ENCODE measurements at regions not wholly inside any gene's neighbourhood (a gene's known extent, or its start where the extent isn't known, plus 50 kb on each side); places are given as distances from the start of the nearest gene placed in this dataset.
A peak's percentile ranks its signal among the peaks of the same experiment; 100 is the strongest.

- Histone ChIP-seq H3K4me3 (ENCODE audit: low read depth, low read length) (no peak overlapping the region), H3K9me3 (no peaks in the 10 kb centered on the region), H3K27me3 (replicated peaks; ENCODE audit: control insufficient read depth, insufficient read depth, low read length) (no peaks in the 10 kb centered on the region), H3K36me3 (ENCODE audit: control insufficient read depth, insufficient read depth, low read length) (no peaks in the 10 kb centered on the region), H3K4me1 (no peaks in the 10 kb centered on the region)
- TF ChIP-seq CTCF (IDR thresholded peaks at IDR 0.05; ENCODE audit: insufficient read depth in 1 of 2, low read depth in 1 of 2, low read length in 1 of 2, severe bottlenecking in 1 of 2, unreplicated experiment in 1 of 2): no peak
- Mint-ChIP-seq H3K9me3 (ENCODE audit: unreplicated experiment) (no peaks in the 10 kb centered on the region), H3K36me3 (ENCODE audit: insufficient read depth, unreplicated experiment) (no peaks in the 10 kb centered on the region), H3K4me1 (ENCODE audit: low read depth, unreplicated experiment) (no peaks in the 10 kb centered on the region), H3K4me3 (ENCODE audit: unreplicated experiment) (no peak overlapping the region), H3K27me3 (ENCODE audit: insufficient read depth, unreplicated experiment) (no peaks in the 10 kb centered on the region), H3K27ac (ENCODE audit: unreplicated experiment) (no peak overlapping the region)
- POLR2A ChIA-PET: no interaction called here
- CTCF ChIA-PET: no interaction called here
- DNase-seq: peak in 1 of 2 experiments; percentile 21
- no TSS peak for BruUV-seq (replicated peaks)
- intact Hi-C loops (cut with micrococcal nuclease; ENCODE audit: unreplicated experiment): no loop called here
These were observed 260.0 kb upstream of the ID2 start for GRCh38 chr2:8421658-8422449.

DNA sequence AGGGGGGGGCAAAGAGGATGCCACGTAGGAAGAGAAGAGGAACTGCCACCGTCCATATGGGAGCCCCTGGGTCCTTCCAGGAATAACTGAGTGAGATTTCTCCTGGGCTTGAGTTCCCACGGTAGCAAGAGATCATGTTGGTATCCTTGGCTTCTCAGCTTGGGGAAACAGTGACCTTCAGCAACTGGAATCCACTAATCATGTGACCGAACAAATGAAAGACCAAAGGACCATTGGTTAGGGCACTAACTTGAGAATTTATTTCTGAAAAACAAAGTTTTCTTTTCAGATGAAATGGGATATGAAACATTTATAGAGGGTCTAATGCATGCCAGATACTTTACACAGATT is 259.4 kb upstream of the ID2 start:
- Histone ChIP-seq H3K4me1 (no peaks in the 10 kb centered on the region), H3K4me3 (ENCODE audit: low read depth, low read length) (no peak overlapping the region), H3K36me3 (ENCODE audit: control insufficient read depth, insufficient read depth, low read length) (no peaks in the 10 kb centered on the region), H3K27me3 (replicated peaks; ENCODE audit: control insufficient read depth, insufficient read depth, low read length) (no peaks in the 10 kb centered on the region), H3K9me3 (no peaks in the 10 kb centered on the region)
- Mint-ChIP-seq H3K36me3 (ENCODE audit: insufficient read depth, unreplicated experiment) (no peaks in the 10 kb centered on the region), H3K27me3 (ENCODE audit: insufficient read depth, unreplicated experiment) (no peaks in the 10 kb centered on the region), H3K27ac (ENCODE audit: unreplicated experiment) (no peak overlapping the region), H3K4me3 (ENCODE audit: unreplicated experiment) (no peak overlapping the region), H3K4me1 (ENCODE audit: low read depth, unreplicated experiment) (no peaks in the 10 kb centered on the region), H3K9me3 (ENCODE audit: unreplicated experiment) (no peaks in the 10 kb centered on the region)
- CTCF ChIA-PET: no interaction called here
- POLR2A ChIA-PET: no interaction called here
- no peak for TF ChIP-seq CTCF (IDR thresholded peaks at IDR 0.05; ENCODE audit: insufficient read depth in 1 of 2, low read depth in 1 of 2, low read length in 1 of 2, severe bottlenecking in 1 of 2, unreplicated experiment in 1 of 2)
- intact Hi-C loops (cut with micrococcal nuclease; ENCODE audit: unreplicated experiment): no loop called here
- BruUV-seq (replicated peaks): no TSS peak
- no peak for DNase-seq

DNA sequence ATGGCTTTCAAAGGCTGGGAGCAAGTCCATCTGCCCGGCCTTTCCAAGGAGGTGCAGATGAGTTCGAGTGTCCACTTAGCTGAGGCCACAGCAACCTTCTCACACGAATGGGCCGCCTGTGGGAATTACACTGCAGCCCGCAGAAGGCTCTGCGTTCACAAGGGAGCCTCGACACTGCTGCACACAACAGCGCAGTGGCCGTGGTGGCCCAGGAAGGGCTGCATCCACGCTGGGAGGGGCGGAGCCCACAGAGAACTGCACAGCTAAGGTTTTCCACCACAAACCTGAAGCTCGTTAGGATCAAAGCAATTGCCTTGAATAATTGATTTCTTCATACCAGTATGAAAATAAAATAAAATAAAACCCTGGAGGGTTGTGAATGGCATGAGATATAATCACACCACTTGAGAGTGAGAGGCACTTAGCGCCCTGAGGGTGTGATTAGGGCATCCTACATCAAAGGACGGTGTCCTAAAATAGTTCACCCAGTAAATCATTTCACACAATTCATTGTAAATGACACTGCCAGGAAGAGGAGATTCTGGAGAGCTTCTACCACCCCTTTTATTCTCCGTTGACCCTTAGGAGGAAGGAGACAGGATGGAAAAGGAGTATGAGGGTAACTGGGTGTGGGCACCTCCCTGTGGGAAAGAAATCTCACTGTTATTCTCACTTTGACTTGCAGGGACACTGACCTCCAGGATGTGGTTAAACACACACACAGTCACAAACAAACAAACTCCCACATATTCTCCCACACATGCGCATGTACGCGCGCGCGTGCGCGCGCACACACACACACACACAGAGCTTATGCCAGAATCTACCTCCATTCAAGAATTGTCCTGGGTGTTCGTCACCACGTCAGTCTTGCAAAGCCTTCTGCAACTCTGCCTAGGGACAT is 256.6 kb upstream of the ID2 start:
- Histone ChIP-seq H3K4me3 (ENCODE audit: low read depth, low read length) (no peak overlapping the region), H3K27me3 (replicated peaks; ENCODE audit: control insufficient read depth, insufficient read depth, low read length) (no peaks in the 10 kb centered on the region), H3K9me3 (no peaks in the 10 kb centered on the region), H3K4me1 (no peaks in the 10 kb centered on the region), H3K36me3 (ENCODE audit: control insufficient read depth, insufficient read depth, low read length) (no peaks in the 10 kb centered on the region)
- H3K9me3 Mint-ChIP-seq (ENCODE audit: unreplicated experiment): peaks cover 10% of the 10 kb centered on the region
- intact Hi-C loops (cut with micrococcal nuclease; ENCODE audit: unreplicated experiment): no loop called here
- no peak for DNase-seq
- no TSS peak for BruUV-seq (replicated peaks)
- no peak overlapping the region for H3K4me3 Mint-ChIP-seq (ENCODE audit: unreplicated experiment)
- H3K27ac Mint-ChIP-seq (ENCODE audit: unreplicated experiment): no peak overlapping the region
- H3K4me1 Mint-ChIP-seq (ENCODE audit: low read depth, unreplicated experiment): no peaks in the 10 kb centered on the region
- H3K27me3 Mint-ChIP-seq (ENCODE audit: insufficient read depth, unreplicated experiment): no peaks in the 10 kb centered on the region
- POLR2A ChIA-PET: no interaction called here
- CTCF ChIA-PET: no interaction called here
- H3K36me3 Mint-ChIP-seq (ENCODE audit: insufficient read depth, unreplicated experiment): no peaks in the 10 kb centered on the region
- TF ChIP-seq CTCF (IDR thresholded peaks at IDR 0.05; ENCODE audit: insufficient read depth in 1 of 2, low read depth in 1 of 2, low read length in 1 of 2, severe bottlenecking in 1 of 2, unreplicated experiment in 1 of 2): no peak

Data from Caco-2 (cell line).